ENCODE measurements at regions not wholly inside any gene's neighbourhood (a gene's known extent, or its start where the extent isn't known, plus 50 kb on each side); places are given as distances from the start of the nearest gene placed in this dataset.
"Not testable (repeated sequence)": the region's sequence is repeated elsewhere in the genome, so short reads cannot be mapped to it uniquely, and the experiment has no call there.

DNA sequence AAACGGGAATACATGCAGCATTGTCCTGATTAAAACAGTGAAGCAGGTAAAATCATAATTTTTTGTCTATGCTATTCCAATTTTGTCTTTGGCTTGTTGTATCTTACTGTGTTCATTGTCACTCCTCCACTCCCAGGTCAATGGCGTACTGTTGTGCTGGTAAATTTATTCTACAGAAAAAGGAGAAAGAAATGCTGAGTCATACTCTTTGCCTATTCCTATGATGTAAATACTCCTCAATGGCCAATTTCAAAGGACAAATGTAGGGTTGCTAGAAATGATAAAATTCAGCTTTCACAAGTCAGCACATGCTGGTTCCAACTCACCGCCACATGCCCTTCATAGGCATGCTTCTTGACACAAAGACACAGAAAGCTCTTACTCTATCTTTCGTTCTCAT, 694.4 kb upstream of the PCDH20 start:
- no peaks in the 10 kb centered on the region for H3K27me3 ChIP-seq
- no peaks in the 10 kb centered on the region for H3K4me1 ChIP-seq (ENCODE audit: insufficient read depth)
- no peak overlapping the region for H3K27ac ChIP-seq
- intact Hi-C loops (cut with DNase I), result no loop called here
- TF ChIP-seq POLR2A (IDR thresholded peaks at IDR 0.05), result no peak
- TF ChIP-seq, protein P1, sequence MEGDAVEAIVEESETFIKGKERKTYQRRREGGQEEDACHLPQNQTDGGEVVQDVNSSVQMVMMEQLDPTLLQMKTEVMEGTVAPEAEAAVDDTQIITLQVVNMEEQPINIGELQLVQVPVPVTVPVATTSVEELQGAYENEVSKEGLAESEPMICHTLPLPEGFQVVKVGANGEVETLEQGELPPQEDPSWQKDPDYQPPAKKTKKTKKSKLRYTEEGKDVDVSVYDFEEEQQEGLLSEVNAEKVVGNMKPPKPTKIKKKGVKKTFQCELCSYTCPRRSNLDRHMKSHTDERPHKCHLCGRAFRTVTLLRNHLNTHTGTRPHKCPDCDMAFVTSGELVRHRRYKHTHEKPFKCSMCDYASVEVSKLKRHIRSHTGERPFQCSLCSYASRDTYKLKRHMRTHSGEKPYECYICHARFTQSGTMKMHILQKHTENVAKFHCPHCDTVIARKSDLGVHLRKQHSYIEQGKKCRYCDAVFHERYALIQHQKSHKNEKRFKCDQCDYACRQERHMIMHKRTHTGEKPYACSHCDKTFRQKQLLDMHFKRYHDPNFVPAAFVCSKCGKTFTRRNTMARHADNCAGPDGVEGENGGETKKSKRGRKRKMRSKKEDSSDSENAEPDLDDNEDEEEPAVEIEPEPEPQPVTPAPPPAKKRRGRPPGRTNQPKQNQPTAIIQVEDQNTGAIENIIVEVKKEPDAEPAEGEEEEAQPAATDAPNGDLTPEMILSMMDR (IDR thresholded peaks at IDR 0.05), result no peak
- TF ChIP-seq EP300 (IDR thresholded peaks at IDR 0.05), result no peak
- no peaks in the 10 kb centered on the region for H3K9me3 ChIP-seq
- H3K36me3 ChIP-seq, result no peaks in the 10 kb centered on the region
- 74 to 86% (median 83%) methylated on average over 4 of the region's 4 CpGs for WGBS, 3 donors
- no peak overlapping the region for H3K4me3 ChIP-seq
- no peak for DNase-seq

DNA sequence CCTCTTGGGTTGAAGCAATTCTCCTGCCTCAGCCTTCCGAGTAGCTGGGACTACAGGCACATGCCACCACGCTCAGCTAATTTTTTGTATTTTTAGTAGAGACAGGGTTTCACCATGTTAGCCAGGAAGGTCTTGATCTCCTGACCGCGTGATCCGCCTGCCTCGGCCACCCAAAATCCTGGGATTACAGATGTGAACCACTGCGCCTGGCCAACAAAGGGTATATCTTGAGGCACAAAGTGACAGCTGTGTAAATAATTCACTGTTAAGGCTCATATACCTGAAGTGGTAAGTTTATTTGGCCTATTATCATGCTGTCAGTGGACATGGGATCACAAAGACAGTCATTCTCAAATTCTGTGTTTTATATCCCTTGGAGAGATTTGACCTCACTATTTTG, 688.5 kb upstream of the PCDH20 start:
- H3K36me3 ChIP-seq; H3K27me3 ChIP-seq; H3K4me3 ChIP-seq; H3K4me1 ChIP-seq (ENCODE audit: insufficient read depth); DNase-seq; H3K27ac ChIP-seq; H3K9me3 ChIP-seq; intact Hi-C loops (cut with DNase I): not testable (repeated sequence)
- WGBS, 3 donors, result 72 to 97% (median 87%) methylated on average over 7 of the region's 7 CpGs

DNA sequence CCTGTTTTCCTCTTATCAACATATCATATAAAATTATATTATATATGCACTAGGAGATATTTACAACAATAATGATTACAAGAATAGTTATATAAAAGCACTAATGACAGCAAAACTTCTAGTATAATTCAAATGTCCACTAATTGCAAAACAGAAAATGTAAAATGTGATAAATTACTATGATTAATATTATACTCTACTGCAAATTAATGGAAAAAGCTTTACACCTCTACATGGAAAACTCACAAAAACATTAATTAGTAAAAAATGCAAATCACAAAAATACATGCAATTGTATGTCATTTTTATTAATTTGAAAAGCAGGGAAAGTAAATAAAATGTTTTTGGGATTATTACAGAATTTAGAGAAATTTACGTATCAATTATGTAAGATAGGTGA, 681.0 kb upstream of the PCDH20 start:
- DNase-seq, result no peak
- Histone ChIP-seq H3K9me3 (no peaks in the 10 kb centered on the region), H3K36me3 (no peaks in the 10 kb centered on the region), H3K27ac (no peak overlapping the region), H3K27me3 (no peaks in the 10 kb centered on the region), H3K4me3 (no peak overlapping the region), H3K4me1 (ENCODE audit: insufficient read depth) (no peaks in the 10 kb centered on the region)
- intact Hi-C loops (cut with DNase I), result no loop called here
- TF ChIP-seq POLR2A (IDR thresholded peaks at IDR 0.05) (no peak), EP300 (IDR thresholded peaks at IDR 0.05) (no peak)
- TF ChIP-seq, protein P1 (IDR thresholded peaks at IDR 0.05), result no peak
- WGBS, 3 donors, result 45 to 79% (median 70%) methylated on average over 1 of the region's 1 CpG

DNA sequence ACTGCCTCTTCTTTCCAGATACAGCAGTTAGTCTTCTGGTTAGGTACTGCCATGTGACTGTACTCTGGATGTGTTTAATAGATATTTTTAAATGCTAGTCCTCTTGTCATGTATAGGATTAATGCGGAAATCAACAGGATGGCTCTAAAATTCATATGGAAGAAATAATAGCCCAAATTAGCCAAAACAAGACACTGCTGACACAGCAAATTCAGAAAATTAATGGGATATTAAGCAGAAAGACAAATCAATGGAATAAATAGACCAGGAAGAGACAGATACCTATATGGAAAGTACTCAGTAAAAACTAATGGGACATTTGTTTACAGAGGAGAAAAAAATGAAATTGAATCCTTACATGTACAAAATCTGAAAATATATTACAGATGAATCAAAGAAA, 679.3 kb upstream of the PCDH20 start:
- Histone ChIP-seq H3K27ac (no peak overlapping the region), H3K4me1 (ENCODE audit: insufficient read depth) (no peaks in the 10 kb centered on the region), H3K4me3 (no peak overlapping the region), H3K9me3 (no peaks in the 10 kb centered on the region), H3K36me3 (no peaks in the 10 kb centered on the region), H3K27me3 (no peaks in the 10 kb centered on the region)
- 89 to 95% (median 95%) methylated on average over 1 of the region's 1 CpG for WGBS, 3 donors
- intact Hi-C loops (cut with DNase I), result no loop called here
- TF ChIP-seq POLR2A (IDR thresholded peaks at IDR 0.05) (no peak), EP300 (IDR thresholded peaks at IDR 0.05) (no peak)
- TF ChIP-seq, protein P1 (IDR thresholded peaks at IDR 0.05), result no peak
- no peak for DNase-seq

DNA sequence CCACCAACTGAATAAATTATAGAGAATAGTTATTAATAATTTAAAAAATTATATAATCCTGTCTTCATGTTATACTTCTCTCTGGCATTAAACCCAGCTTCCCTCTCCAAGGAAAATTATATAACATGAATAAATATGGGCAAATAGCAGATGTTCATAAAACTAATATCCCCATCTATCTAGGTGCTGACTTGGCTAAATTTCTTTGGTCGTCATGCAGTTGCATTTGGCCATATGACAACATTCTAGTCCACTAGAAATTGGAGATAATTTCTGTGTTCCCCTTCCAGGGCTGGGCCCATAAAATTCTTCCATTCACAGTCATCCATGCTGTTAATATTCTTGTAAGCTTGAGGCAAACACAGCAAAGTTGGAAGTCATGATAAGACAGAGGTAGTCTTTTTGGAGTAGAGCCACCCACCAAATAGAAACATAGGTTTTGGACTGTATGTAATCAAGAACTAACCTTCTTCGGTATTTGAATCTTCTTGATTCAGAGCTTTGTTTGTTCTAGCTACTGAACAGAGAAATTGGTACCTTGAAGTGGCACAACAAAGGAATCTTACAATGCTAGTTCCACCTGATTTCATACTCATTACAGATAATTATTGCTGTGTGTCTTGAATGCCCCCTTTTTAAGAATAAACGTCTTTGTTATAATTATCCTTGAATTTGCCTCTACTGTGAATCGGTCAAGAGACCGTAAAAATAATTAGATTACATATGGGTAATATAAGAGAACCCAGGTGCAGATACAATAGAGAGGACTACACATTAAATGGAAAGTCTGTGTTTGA, 678.5 kb upstream of the PCDH20 start:
- H3K27me3 ChIP-seq, result no peaks in the 10 kb centered on the region
- intact Hi-C loops (cut with DNase I), result no loop called here
- no peak overlapping the region for H3K4me3 ChIP-seq
- DNase-seq, result no peak
- H3K27ac ChIP-seq, result no peak overlapping the region
- no peaks in the 10 kb centered on the region for H3K36me3 ChIP-seq
- TF ChIP-seq POLR2A (IDR thresholded peaks at IDR 0.05), result no peak
- TF ChIP-seq, protein P1 (IDR thresholded peaks at IDR 0.05), result no peak
- TF ChIP-seq EP300 (IDR thresholded peaks at IDR 0.05), result no peak
- H3K9me3 ChIP-seq, result no peaks in the 10 kb centered on the region
- H3K4me1 ChIP-seq (ENCODE audit: insufficient read depth), result no peaks in the 10 kb centered on the region
- 80 to 86% (median 83%) methylated on average over 5 of the region's 5 CpGs for WGBS, 3 donors

Data from ovary (tissue), 7 donors.